Smooth muscle cell (in vitro differentiated cells): ENCODE measurements at regions not wholly inside any gene's neighbourhood (a gene's known extent, or its start where the extent isn't known, plus 50 kb on each side); places are given as distances from the start of the nearest gene placed in this dataset.
"Not testable (repeated sequence)": the region's sequence is repeated elsewhere in the genome, so short reads cannot be mapped to it uniquely, and the experiment has no call there.

Source experiments
- DNase-seq: peaks from one replicate; lab custom pipeline; 2025; ENCODE audit not compliant: unreplicated experiment; lab: John Stamatoyannopoulos, UW
- H2AFZ ChIP-seq: fragments of 200-600 bp; sonication (generic); 2 replicates; pipeline ENCODE4 v1.6.0; 2016; ENCODE audit warnings: antibody characterized with exemption, low read depth, mild to moderate bottlenecking
- H3F3A ChIP-seq: fragments of 200-600 bp; sonication (generic); 2 replicates; pipeline ENCODE4 v1.6.0; 2017; ENCODE audit warnings: antibody characterized with exemption, low read depth
- H3K27ac ChIP-seq: fragments of 200-600 bp; sonication (generic); 2 replicates; pipeline ENCODE4 v1.5.1; 2016; ENCODE audit warnings: low read depth, mild to moderate bottlenecking
- H3K27me3 ChIP-seq: fragments of 200-600 bp; sonication (generic); 2 replicates; pipeline ENCODE4 v1.6.1; 2016; ENCODE audit warnings: low read depth, mild to moderate bottlenecking
- H3K36me3 ChIP-seq: fragments of 200-600 bp; sonication (generic); 2 replicates; pipeline ENCODE4 v1.5.1; 2016; ENCODE audit warnings: low read depth
- H3K4me1 ChIP-seq: fragments of 200-600 bp; sonication (generic); 2 replicates; pipeline ENCODE4 v1.5.1; 2016; ENCODE audit warnings: low read depth
- H3K4me2 ChIP-seq: fragments of 200-600 bp; sonication (generic); 2 replicates; pipeline ENCODE4 v1.6.0; 2016; ENCODE audit warnings: mild to moderate bottlenecking
- H3K4me3 ChIP-seq: fragments of 200-600 bp; sonication (generic); 2 replicates; pipeline ENCODE4 v1.5.1; 2016; ENCODE audit warnings: mild to moderate bottlenecking
- H3K79me2 ChIP-seq: fragments of 200-600 bp; sonication (generic); 2 replicates; pipeline ENCODE4 v1.6.0; 2016; ENCODE audit warnings: low read depth, mild to moderate bottlenecking
- H3K9ac ChIP-seq: fragments of 200-600 bp; sonication (generic); 2 replicates; pipeline ENCODE4 v1.6.0; 2016; ENCODE audit warnings: low read depth
- H3K9me3 ChIP-seq: fragments of 200-600 bp; sonication (generic); replicated peaks from 2 replicates; pipeline ENCODE4 v1.5.1; 2016; ENCODE audit warnings: low read depth
- H4K20me1 ChIP-seq: fragments of 200-600 bp; sonication (generic); 2 replicates; pipeline ENCODE4 v1.6.0; 2016; ENCODE audit warnings: low read depth
- CTCF ChIP-seq: fragments of 200-600 bp; sonication (generic); IDR thresholded peaks from 2 replicates; pipeline ENCODE4 v1.5.1; 2017; ENCODE audit warnings: borderline replicate concordance, mild to moderate bottlenecking, antibody characterized with exemption; ENCODE audit not compliant: insufficient read depth, poor library complexity, severe bottlenecking
- whole genome bisulfite sequencing: methylation state at CpG from one replicate; pipeline ENCODE4 v1.1.7; 2016; ENCODE audit warnings: low lambda C conversion rate; 5-methylcytosine and 5-hydroxymethylcytosine counted together

GRCh38 chr21:23809573-23809972 is 1797.7 kb downstream of the MRPL39 start:
- no peaks in the 10 kb centered on the region for H3K4me1 ChIP-seq
- 78% methylated on average over 2 of the region's 2 CpGs for WGBS
- H3K79me2 ChIP-seq, result no peaks in the 10 kb centered on the region
- H3K9me3 ChIP-seq, result peaks cover 5% of the 10 kb centered on the region
- H3K27ac ChIP-seq, result no peak overlapping the region
- no peak overlapping the region for H3K9ac ChIP-seq
- DNase-seq, result no peak
- H3F3A ChIP-seq, result no peaks in the 10 kb centered on the region
- no peaks in the 10 kb centered on the region for H3K36me3 ChIP-seq
- no peak overlapping the region for H3K4me2 ChIP-seq
- no peaks in the 10 kb centered on the region for H3K27me3 ChIP-seq
- no peak overlapping the region for H2AFZ ChIP-seq
- TF ChIP-seq CTCF, result no peak
- H3K4me3 ChIP-seq, result no peak overlapping the region
- H4K20me1 ChIP-seq, result no peaks in the 10 kb centered on the region

GRCh38 chr21:23806966-23807548 is 1800.2 kb downstream of the MRPL39 start:
- H3K9me3 ChIP-seq, H3K27me3 ChIP-seq, H3F3A ChIP-seq, H3K36me3 ChIP-seq, H4K20me1 ChIP-seq, H3K9ac ChIP-seq, H2AFZ ChIP-seq, H3K4me3 ChIP-seq, H3K79me2 ChIP-seq, H3K27ac ChIP-seq, DNase-seq, H3K4me2 ChIP-seq, H3K4me1 ChIP-seq: not testable (repeated sequence)
- 97% methylated on average over 24 of the region's 39 CpGs for WGBS

- Histone ChIP-seq H3K9ac (no peak overlapping the region), H3K4me1 (no peaks in the 10 kb centered on the region), H3K27ac (no peak overlapping the region), H3K9me3 (peaks cover 16% of the 10 kb centered on the region), H3K79me2 (no peaks in the 10 kb centered on the region), H3K27me3 (no peaks in the 10 kb centered on the region), H3K4me2 (no peak overlapping the region), H3K36me3 (no peaks in the 10 kb centered on the region), H4K20me1 (no peaks in the 10 kb centered on the region), H3K4me3 (no peak overlapping the region), H2AFZ (no peak overlapping the region), H3F3A (no peaks in the 10 kb centered on the region)
- 80% methylated on average over 5 of the region's 5 CpGs for WGBS
- no peak for TF ChIP-seq CTCF
- DNase-seq, result no peak
These were observed 1802.4 kb downstream of the MRPL39 start for GRCh38 chr21:23804866-23805265.

GRCh38 chr21:23801292-23801691 is 1806.0 kb downstream of the MRPL39 start:
- no peak overlapping the region for H3K27ac ChIP-seq
- H3K9me3 ChIP-seq, result peaks cover 18% of the 10 kb centered on the region

More at GRCh38 chr21:23801292-23801691, 1806.0 kb downstream of the MRPL39 start:
- Histone ChIP-seq H3K27me3 (no peaks in the 10 kb centered on the region), H3K9ac (no peak overlapping the region), H3F3A (no peaks in the 10 kb centered on the region), H3K4me3 (no peak overlapping the region), H3K36me3 (no peaks in the 10 kb centered on the region), H3K4me1 (no peaks in the 10 kb centered on the region), H2AFZ (no peak overlapping the region), H3K79me2 (no peaks in the 10 kb centered on the region), H4K20me1 (no peaks in the 10 kb centered on the region), H3K4me2 (no peak overlapping the region)
- no peak for DNase-seq
- no peak for TF ChIP-seq CTCF
- WGBS, result 65% methylated on average over 6 of the region's 6 CpGs
